ENCODE measurements at regions not wholly inside any gene's neighbourhood (a gene's known extent, or its start where the extent isn't known, plus 50 kb on each side); places are given as distances from the start of the nearest gene placed in this dataset.

DNA sequence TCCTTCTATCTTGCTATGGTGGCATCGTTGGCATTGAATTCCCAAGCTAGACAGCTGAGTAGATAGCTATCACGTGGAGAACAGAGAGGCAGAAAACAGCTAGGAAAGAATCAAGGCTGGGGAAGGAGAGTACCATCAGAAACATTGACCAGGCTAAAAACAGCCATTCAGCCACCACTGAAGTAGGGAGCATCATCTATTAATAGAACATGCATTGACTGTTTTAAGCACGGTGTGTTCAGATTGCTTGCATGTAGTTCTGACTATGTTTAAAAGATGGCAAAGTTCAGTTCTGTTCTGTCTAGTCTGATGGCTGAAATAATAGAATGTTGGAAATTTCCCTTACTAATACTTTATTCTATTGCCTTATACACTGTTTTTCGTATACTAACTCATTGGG lies 413.0 kb downstream of the GABRB3 start:
- Histone ChIP-seq H3K4me1 (replicated peaks; ENCODE audit: insufficient read depth) (no peaks in the 10 kb centered on the region), H3K4me2 (no peak overlapping the region), H3K27ac (no peak overlapping the region), H3K27me3 (ENCODE audit: insufficient read depth, low read depth) (0 out of 2 replicates have a peak, but pooled peaks cover under 1% of the 10 kb centered on the region), H3K4me3 (no peak overlapping the region), H3F3A (ENCODE audit: insufficient read depth, low read depth) (no peaks in the 10 kb centered on the region), H2AFZ (no peak overlapping the region), H3K9me2 (ENCODE audit: insufficient read depth) (no peaks in the 10 kb centered on the region), H3K36me3 (ENCODE audit: low read depth) (no peaks in the 10 kb centered on the region), H4K20me1 (ENCODE audit: insufficient read depth) (no peaks in the 10 kb centered on the region), H3K9me3 (ENCODE audit: insufficient read depth, low read depth) (no peaks in the 10 kb centered on the region), H3K79me2 (ENCODE audit: low read depth) (no peaks in the 10 kb centered on the region)
- no peak for TF ChIP-seq EZH2 (IDR thresholded peaks at IDR 0.05; ENCODE audit: low read depth)
- TF ChIP-seq, protein P1, sequence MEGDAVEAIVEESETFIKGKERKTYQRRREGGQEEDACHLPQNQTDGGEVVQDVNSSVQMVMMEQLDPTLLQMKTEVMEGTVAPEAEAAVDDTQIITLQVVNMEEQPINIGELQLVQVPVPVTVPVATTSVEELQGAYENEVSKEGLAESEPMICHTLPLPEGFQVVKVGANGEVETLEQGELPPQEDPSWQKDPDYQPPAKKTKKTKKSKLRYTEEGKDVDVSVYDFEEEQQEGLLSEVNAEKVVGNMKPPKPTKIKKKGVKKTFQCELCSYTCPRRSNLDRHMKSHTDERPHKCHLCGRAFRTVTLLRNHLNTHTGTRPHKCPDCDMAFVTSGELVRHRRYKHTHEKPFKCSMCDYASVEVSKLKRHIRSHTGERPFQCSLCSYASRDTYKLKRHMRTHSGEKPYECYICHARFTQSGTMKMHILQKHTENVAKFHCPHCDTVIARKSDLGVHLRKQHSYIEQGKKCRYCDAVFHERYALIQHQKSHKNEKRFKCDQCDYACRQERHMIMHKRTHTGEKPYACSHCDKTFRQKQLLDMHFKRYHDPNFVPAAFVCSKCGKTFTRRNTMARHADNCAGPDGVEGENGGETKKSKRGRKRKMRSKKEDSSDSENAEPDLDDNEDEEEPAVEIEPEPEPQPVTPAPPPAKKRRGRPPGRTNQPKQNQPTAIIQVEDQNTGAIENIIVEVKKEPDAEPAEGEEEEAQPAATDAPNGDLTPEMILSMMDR (conservative IDR thresholded peaks at IDR 0.05), result no peak
- no TSS peak for BruUV-seq (replicated peaks)
- ChIA-PET POLR2A (ENCODE audit: unreplicated experiment) (no interaction called here), CTCF (no interaction called here)
- intact Hi-C loops (cut with micrococcal nuclease; ENCODE audit: unreplicated experiment), result no loop called here
- no peak for DNase-seq

DNA sequence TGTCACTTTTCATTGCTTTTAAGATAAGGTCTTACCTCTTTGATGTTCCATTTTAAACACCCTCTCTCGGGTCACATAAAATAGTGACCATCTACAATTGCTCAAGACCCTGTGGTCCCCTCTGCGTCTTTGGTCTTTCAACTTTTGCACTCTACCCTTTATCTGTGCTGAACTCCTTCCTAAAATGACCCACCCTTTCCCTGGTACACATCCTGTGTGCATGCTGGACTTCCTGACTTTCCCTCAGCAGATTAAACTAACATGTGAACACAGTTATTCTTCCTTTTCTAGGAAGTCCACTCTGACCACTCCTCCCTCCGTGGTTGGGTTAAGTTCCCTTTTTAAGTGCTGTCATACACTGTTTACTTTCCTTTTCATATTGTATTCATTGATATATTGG lies 414.2 kb downstream of the GABRB3 start:
- ChIA-PET POLR2A (ENCODE audit: unreplicated experiment) (no interaction called here), CTCF (no interaction called here)
- no peaks in the 10 kb centered on the region for H3K79me2 ChIP-seq (ENCODE audit: low read depth)
- H3K27ac ChIP-seq, result no peak overlapping the region
- TF ChIP-seq EZH2 (IDR thresholded peaks at IDR 0.05; ENCODE audit: low read depth), result no peak
- TF ChIP-seq, protein P1 (conservative IDR thresholded peaks at IDR 0.05), result no peak
- intact Hi-C loops (cut with micrococcal nuclease; ENCODE audit: unreplicated experiment), result no loop called here
- no peaks in the 10 kb centered on the region for H3K4me1 ChIP-seq (replicated peaks; ENCODE audit: insufficient read depth)
- H3K36me3 ChIP-seq (ENCODE audit: low read depth), result no peaks in the 10 kb centered on the region
- H3F3A ChIP-seq (ENCODE audit: insufficient read depth, low read depth), result no peaks in the 10 kb centered on the region
- H3K4me3 ChIP-seq, result no peak overlapping the region
- H3K9me2 ChIP-seq (ENCODE audit: insufficient read depth), result no peaks in the 10 kb centered on the region
- peaks cover 4% of the 10 kb centered on the region; the same call in 1 of the 2 replicates for H3K27me3 ChIP-seq (ENCODE audit: insufficient read depth, low read depth)
- DNase-seq, result no peak
- no peak overlapping the region for H2AFZ ChIP-seq
- H3K4me2 ChIP-seq, result no peak overlapping the region
- H4K20me1 ChIP-seq (ENCODE audit: insufficient read depth), result no peaks in the 10 kb centered on the region
- BruUV-seq (replicated peaks), result no TSS peak
- no peaks in the 10 kb centered on the region for H3K9me3 ChIP-seq (ENCODE audit: insufficient read depth, low read depth)

DNA sequence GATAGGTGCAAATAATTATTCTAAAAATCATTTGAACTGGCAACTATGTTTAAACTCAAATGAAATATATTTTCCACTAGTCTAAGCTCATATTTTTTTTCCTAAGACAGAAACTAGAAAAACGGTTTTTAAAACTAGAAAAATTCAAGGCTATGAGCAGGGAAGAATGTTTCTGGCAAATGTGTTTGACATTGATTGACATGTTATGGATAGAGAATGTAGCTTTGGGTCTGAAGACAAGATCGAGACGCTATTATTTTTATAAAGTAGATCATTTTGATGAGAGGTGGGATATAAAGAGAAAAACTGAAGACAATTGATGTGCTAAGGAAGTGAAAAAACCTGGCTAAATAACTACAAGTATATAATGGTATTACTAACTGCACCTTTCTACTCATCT lies 415.2 kb downstream of the GABRB3 start:
- POLR2A ChIA-PET (ENCODE audit: unreplicated experiment), result no interaction called here
- no peak for TF ChIP-seq EZH2 (IDR thresholded peaks at IDR 0.05; ENCODE audit: low read depth)
- TF ChIP-seq, protein P1 (conservative IDR thresholded peaks at IDR 0.05), result no peak
- no peaks in the 10 kb centered on the region for H3K79me2 ChIP-seq (ENCODE audit: low read depth)
- DNase-seq, result no peak
- no peak overlapping the region for H2AFZ ChIP-seq
- no peaks in the 10 kb centered on the region for H3F3A ChIP-seq (ENCODE audit: insufficient read depth, low read depth)
- CTCF ChIA-PET, result no interaction called here
- H3K9me2 ChIP-seq (ENCODE audit: insufficient read depth), result no peaks in the 10 kb centered on the region
- no peaks in the 10 kb centered on the region for H3K36me3 ChIP-seq (ENCODE audit: low read depth)
- H4K20me1 ChIP-seq (ENCODE audit: insufficient read depth), result no peaks in the 10 kb centered on the region
- H3K4me1 ChIP-seq (replicated peaks; ENCODE audit: insufficient read depth), result no peaks in the 10 kb centered on the region
- H3K27me3 ChIP-seq (ENCODE audit: insufficient read depth, low read depth), result peaks cover 4% of the 10 kb centered on the region; the same call in 1 of the 2 replicates
- H3K9me3 ChIP-seq (ENCODE audit: insufficient read depth, low read depth), result no peaks in the 10 kb centered on the region
- H3K4me3 ChIP-seq, result no peak overlapping the region
- BruUV-seq (replicated peaks), result no TSS peak
- intact Hi-C loops (cut with micrococcal nuclease; ENCODE audit: unreplicated experiment), result no loop called here
- H3K4me2 ChIP-seq, result no peak overlapping the region
- no peak overlapping the region for H3K27ac ChIP-seq

All from PC-9 (cell line).